H1 (cell line): ENCODE measurements at regions not wholly inside any gene's neighbourhood (a gene's known extent, or its start where the extent isn't known, plus 50 kb on each side); places are given as distances from the start of the nearest gene placed in this dataset.

Source experiments
- CTCF ChIA-PET: fragments of 300-600 bp; sonication (Branson Sonifier 250); formaldehyde crosslinking; loops from one replicate; lab custom pipeline; 2021; ENCODE audit not compliant: partially characterized antibody; lab: Charles Lee
- POLR2A ChIA-PET: fragments of 300-600 bp; sonication (Branson Sonifier 250); formaldehyde crosslinking; loops from one replicate; lab custom pipeline; 2021; ENCODE audit warnings: inconsistent platforms; ENCODE audit not compliant: partially characterized antibody; lab: Charles Lee
- DNase-seq, 2 experiments: peaks; one replicate each; pipeline versions ENCODE4 v3.0.0 to v3.0.0-alpha.2; 2010 to 2022; ENCODE audit warnings: low spot score in 2 of 2, low read depth in 1 of 2, mixed read lengths in 1 of 2
- FAIRE-seq: peaks from 2 replicates; lab custom pipeline; 2011; peaks lifted over from hg19 to GRCh38; lab: Jason Lieb, UNC
- H2AFZ ChIP-seq: 2 replicates; pipeline ENCODE4 v1.8.1; 2012; ENCODE audit warnings: low read length, inconsistent platforms
- H2AK5ac ChIP-seq: 2 replicates; pipeline ENCODE4 v1.6.1; 2013; ENCODE audit warnings: low read depth, low read length
- H2BK120ac ChIP-seq: replicated peaks from 2 replicates; pipeline ENCODE3; 2013; ENCODE audit warnings: low read depth, low read length, inconsistent platforms
- H2BK12ac ChIP-seq: 2 replicates; pipeline ENCODE4 v1.6.1; 2013; ENCODE audit warnings: low read depth, low read length
- H2BK15ac ChIP-seq: 2 replicates; pipeline ENCODE4 v1.6.1; 2013; ENCODE audit warnings: low read length
- H2BK20ac ChIP-seq: 2 replicates; pipeline ENCODE4 v1.6.1; 2013; ENCODE audit warnings: low read length
- H2BK5ac ChIP-seq: 2 replicates; pipeline ENCODE4 v1.6.1; 2013; ENCODE audit warnings: low read depth, low read length
- H3K14ac ChIP-seq: 2 replicates; pipeline ENCODE4 v1.6.1; 2013; ENCODE audit warnings: inconsistent platforms; ENCODE audit not compliant: insufficient read length
- H3K18ac ChIP-seq: 2 replicates; pipeline ENCODE4 v1.6.1; 2013; ENCODE audit warnings: low read length; ENCODE audit errors: extremely low read depth
- H3K23ac ChIP-seq: 2 replicates; pipeline ENCODE4 v1.6.1; 2013; ENCODE audit warnings: inconsistent platforms; ENCODE audit not compliant: insufficient read length
- H3K23me2 ChIP-seq: 2 replicates; pipeline ENCODE4 v1.6.1; 2013; ENCODE audit warnings: low read depth, low read length
- H3K27ac ChIP-seq: 2 replicates; pipeline ENCODE4 v1.6.1; 2011; ENCODE audit warnings: low read depth, low read length, inconsistent platforms
- H3K27me3 ChIP-seq, 4 experiments: replicated peaks in 1 of 4; 1 replicate in 1 of 4; 2 replicates in 3 of 4; pipeline versions ENCODE4 v1.6.1 to v1.8.1; 2011 to 2013; ENCODE audit warnings: low read length in 3 of 4, mild to moderate bottlenecking in 3 of 4, inconsistent platforms in 2 of 4, mixed read lengths in 2 of 4, moderate library complexity in 1 of 4; ENCODE audit not compliant: control insufficient read depth in 3 of 4, insufficient read depth in 3 of 4; ENCODE audit errors: extremely low read depth in 1 of 4
- H3K36me3 ChIP-seq, 4 experiments: 2 replicates each; pipeline versions ENCODE4 v1.6.1 to v1.8.1; 2011 to 2013; ENCODE audit warnings: mild to moderate bottlenecking in 4 of 4, low read length in 3 of 4, moderate library complexity in 2 of 4, control low read depth in 1 of 4, inconsistent platforms in 1 of 4; ENCODE audit not compliant: insufficient read depth in 4 of 4, control insufficient read depth in 2 of 4
- H3K4ac ChIP-seq: replicated peaks from 2 replicates; pipeline ENCODE3; 2013; ENCODE audit warnings: low read length, low read depth, mixed read lengths, inconsistent platforms; ENCODE audit not compliant: insufficient read length
- H3K4me1 ChIP-seq, 4 experiments: replicated peaks in 1 of 4; 1 replicate in 1 of 4; 2 replicates in 3 of 4; pipeline versions ENCODE4 v1.6.1 to v1.8.1; 2011 to 2013; ENCODE audit warnings: low read length in 3 of 4, inconsistent platforms in 2 of 4, mixed read lengths in 1 of 4; ENCODE audit not compliant: insufficient read depth in 4 of 4, control insufficient read depth in 3 of 4
- H3K4me2 ChIP-seq, 2 experiments: 2 replicates each; pipeline versions ENCODE4 v1.6.1 to v1.8.1; 2011 to 2013; ENCODE audit warnings: low read depth in 2 of 2, low read length in 2 of 2, control low read depth in 1 of 2, inconsistent platforms in 1 of 2, mild to moderate bottlenecking in 1 of 2; ENCODE audit not compliant: insufficient read depth in 1 of 2
- H3K4me3 ChIP-seq, 4 experiments: fragments of 200-600, 300-600 bp in 1 of 4; sonication (generic), shearing (Covaris generic), sonication (Bioruptor Twin) in 1 of 4; 2 replicates each; pipeline versions ENCODE4 v1.5.1 to v1.8.1; 2011 to 2016; ENCODE audit warnings: low read length in 4 of 4, low read depth in 3 of 4, control low read depth in 2 of 4, inconsistent platforms in 2 of 4, mild to moderate bottlenecking in 2 of 4, mixed read lengths in 1 of 4, moderate library complexity in 1 of 4; ENCODE audit not compliant: insufficient read depth in 2 of 4; ENCODE audit errors: extremely low read depth in 1 of 4
- H3K56ac ChIP-seq: replicated peaks from 2 replicates; pipeline ENCODE3; 2013; ENCODE audit warnings: low read depth, mild to moderate bottlenecking, mixed read lengths, low read length, inconsistent platforms; ENCODE audit not compliant: insufficient read length
- H3K79me1 ChIP-seq: 2 replicates; pipeline ENCODE4 v1.6.1; 2013; ENCODE audit warnings: low read depth, low read length, control low read depth
- H3K79me2 ChIP-seq, 2 experiments: 2 replicates each; pipeline versions ENCODE4 v1.6.1 to v1.8.1; 2012 to 2013; ENCODE audit warnings: low read length in 2 of 2, mild to moderate bottlenecking in 2 of 2, inconsistent platforms in 1 of 2; ENCODE audit not compliant: insufficient read depth in 2 of 2, control insufficient read depth in 1 of 2
- H3K9ac ChIP-seq, 4 experiments: replicated peaks in 1 of 4; 1 replicate in 1 of 4; 2 replicates in 3 of 4; pipeline versions ENCODE4 v1.6.1 to v1.8.1; 2011 to 2013; ENCODE audit warnings: low read depth in 3 of 4, low read length in 3 of 4, control low read depth in 2 of 4, mild to moderate bottlenecking in 2 of 4, moderate library complexity in 2 of 4, inconsistent platforms in 1 of 4; ENCODE audit errors: extremely low read depth in 1 of 4
- H3K9me3 ChIP-seq, 2 experiments: 2 replicates each; pipeline versions ENCODE4 v1.6.1 to v1.8.1; 2012 to 2013; ENCODE audit warnings: mild to moderate bottlenecking in 2 of 2, moderate library complexity in 2 of 2, control low read depth in 1 of 2, inconsistent platforms in 1 of 2, low read depth in 1 of 2, low read length in 1 of 2, mixed read lengths in 1 of 2; ENCODE audit not compliant: insufficient read depth in 2 of 2
- H4K20me1 ChIP-seq, 2 experiments: replicated peaks in 1 of 2; 2 replicates each; pipeline versions ENCODE3 to v1.8.1; 2011 to 2013; ENCODE audit warnings: inconsistent platforms in 2 of 2, low read length in 2 of 2, mild to moderate bottlenecking in 1 of 2; ENCODE audit not compliant: insufficient read depth in 2 of 2, control insufficient read depth in 1 of 2
- H4K5ac ChIP-seq: 2 replicates; pipeline ENCODE4 v1.6.1; 2013; ENCODE audit warnings: low read length, low read depth, mixed read lengths, inconsistent platforms; ENCODE audit not compliant: insufficient read length
- H4K8ac ChIP-seq: 2 replicates; pipeline ENCODE4 v1.8.0; 2013; ENCODE audit warnings: mild to moderate bottlenecking, moderate library complexity, low read length, inconsistent platforms; ENCODE audit not compliant: insufficient read depth; ENCODE audit errors: extremely low read depth
- H4K91ac ChIP-seq: replicated peaks from 2 replicates; pipeline ENCODE3; 2013; ENCODE audit warnings: low read length, mixed read lengths, inconsistent platforms; ENCODE audit not compliant: insufficient read length
- ASH2L ChIP-seq: fragments of 200-600, 300-600 bp; sonication (generic); IDR thresholded peaks from one replicate; pipeline ENCODE4 v1.7.1; 2017; ENCODE audit warnings: low read length
- EZH2 ChIP-seq: fragments of 200-600 bp; sonication (generic); IDR thresholded peaks from 2 replicates; pipeline ENCODE4 v1.7.1; 2012; ENCODE audit warnings: low read depth, mild to moderate bottlenecking, moderate library complexity, low read length, inconsistent platforms; ENCODE audit not compliant: severe bottlenecking
- HDAC2 ChIP-seq, 2 experiments: fragments of 300-600 bp in 1 of 2; sonication (generic) in 1 of 2; IDR thresholded peaks; 2 replicates each; pipeline ENCODE4 v1.6.1; 2011 to 2012; ENCODE audit warnings: low read depth in 2 of 2, low read length in 2 of 2, mild to moderate bottlenecking in 2 of 2, moderate library complexity in 2 of 2, borderline replicate concordance in 1 of 2, inconsistent platforms in 1 of 2
- HDAC6 ChIP-seq: IDR thresholded peaks from one replicate; pipeline ENCODE4 v1.7.1; 2012; ENCODE audit warnings: low read depth, mild to moderate bottlenecking, inconsistent platforms, low read length, moderate library complexity
- JUN ChIP-seq: IDR thresholded peaks from 2 replicates; pipeline ENCODE4 v1.6.1; 2011; ENCODE audit warnings: low read depth, mild to moderate bottlenecking, improper control_type of control experiment, low read length
- SAP30 ChIP-seq: fragments of 300-600 bp; sonication (generic); IDR thresholded peaks from 2 replicates; pipeline ENCODE4 v1.7.1; 2012; ENCODE audit warnings: low read length, moderate library complexity, mild to moderate bottlenecking, inconsistent platforms; ENCODE audit not compliant: insufficient read depth, insufficient replicate concordance
- TAF7 ChIP-seq: optimal IDR thresholded peaks from 2 replicates; pipeline ENCODE3; 2011; ENCODE audit warnings: low read depth, mild to moderate bottlenecking, inconsistent platforms, low read length, moderate library complexity, borderline replicate concordance
- WGBS, 2 experiments: shearing (Covaris generic) in 1 of 2; methylation state at CpG; one replicate each; pipeline versions ENCODE4 v1.1.6 to v1.1.7; 2013 to 2015; ENCODE audit warnings: low lambda C conversion rate in 2 of 2, mixed read lengths in 2 of 2, inconsistent platforms in 1 of 2, low coverage in 1 of 2, missing lambda C conversion rate in 1 of 2; ENCODE audit not compliant: insufficient replicate concordance in 2 of 2, insufficient coverage in 1 of 2, insufficient read length in 1 of 2; ENCODE audit errors: extremely low coverage in 1 of 2, missing lambda C conversion rate in 1 of 2; 5-methylcytosine and 5-hydroxymethylcytosine counted together

- no peak overlapping the region for H3K4ac ChIP-seq
- H2BK12ac ChIP-seq = no peak overlapping the region
- H2BK5ac ChIP-seq = no peak overlapping the region
- no peak overlapping the region for H3K9ac ChIP-seq
- POLR2A ChIA-PET = interaction anchor here (1.5 kb wide), 1 partner anchor 207 kb away, joined by 3 read pairs; no protein-coding TSS in a partner anchor
- no peaks in the 10 kb centered on the region for H3K79me1 ChIP-seq
- no peaks in the 10 kb centered on the region for H3K4me1 ChIP-seq
- no peak overlapping the region for H3K4me2 ChIP-seq
- H2BK20ac ChIP-seq = no peak overlapping the region
- no peak overlapping the region for H3K14ac ChIP-seq
- H3K4me3 ChIP-seq = no peak overlapping the region
- no peak overlapping the region for H2BK15ac ChIP-seq
- H3K23me2 ChIP-seq = no peaks in the 10 kb centered on the region
- 71% methylated on average over 4 of the region's 4 CpGs; no CpG with 5 or more reads in 1 of the 2 experiments for WGBS, 2 experiments
- H4K8ac ChIP-seq = no peak overlapping the region
- H3K18ac ChIP-seq = no peak overlapping the region
- no peak for DNase-seq
- no peaks in the 10 kb centered on the region for H3K9me3 ChIP-seq
- H3K27me3 ChIP-seq = no peaks in the 10 kb centered on the region
- no peak overlapping the region for H2BK120ac ChIP-seq
- no peaks in the 10 kb centered on the region for H3K36me3 ChIP-seq
- H2AFZ ChIP-seq = no peak overlapping the region
- CTCF ChIA-PET = interaction anchor here (0.6 kb wide), 1 partner anchor 49 kb away, joined by 3 read pairs; no protein-coding TSS in a partner anchor
- H4K91ac ChIP-seq = no peak overlapping the region
- H2AK5ac ChIP-seq = no peak overlapping the region
- TF ChIP-seq EZH2 = no peak
- TF ChIP-seq JUN = no peak
- TF ChIP-seq HDAC2 (IDR thresholded peaks at IDR 0.05; ENCODE audit: borderline replicate concordance in 1 of 2, low read depth in 2 of 2, low read length in 2 of 2) = no peak
- no peak for TF ChIP-seq ASH2L
- no peak for TF ChIP-seq SAP30
- no peak for TF ChIP-seq HDAC6
- TF ChIP-seq TAF7 = no peak
- H3K79me2 ChIP-seq = no peaks in the 10 kb centered on the region
- H4K20me1 ChIP-seq = no peaks in the 10 kb centered on the region
- no peak for FAIRE-seq
- no peak overlapping the region for H3K23ac ChIP-seq
- no peak overlapping the region for H4K5ac ChIP-seq
- H3K27ac ChIP-seq = no peak overlapping the region
- H3K56ac ChIP-seq = no peak overlapping the region
Measured at GRCh38 chr15:69892351-69892750, 205.4 kb downstream of the TLE3 start.
